Prostate gland (tissue), 2 donors: ENCODE measurements at regions not wholly inside any gene's neighbourhood (a gene's known extent, or its start where the extent isn't known, plus 50 kb on each side); places are given as distances from the start of the nearest gene placed in this dataset.

Experiments
- CTCF ChIP-seq, 4 experiments: fragments of 200-600 bp in 2 of 4; fragments of 450-650 bp in 2 of 4; sonication (generic) in 2 of 4; IDR thresholded peaks; 1 replicate in 3 of 4; 2 replicates in 1 of 4; pipeline ENCODE4 v1.5.1; 2016 to 2019; ENCODE audit warnings: antibody characterized with exemption in 4 of 4, mild to moderate bottlenecking in 2 of 4, moderate library complexity in 2 of 4
- POLR2A ChIP-seq: fragments of 450-650 bp; IDR thresholded peaks from one replicate; pipeline ENCODE4 v1.6.1; 2016; ENCODE audit warnings: antibody characterized with exemption, mild to moderate bottlenecking

GRCh38 chr10:58013406-58013805, 254.3 kb downstream of the IPMK start:
- TF ChIP-seq POLR2A (no peak), CTCF (IDR thresholded peaks at IDR 0.05) (no peak)
